ENCODE measurements at regions not wholly inside any gene's neighbourhood (a gene's known extent, or its start where the extent isn't known, plus 50 kb on each side); places are given as distances from the start of the nearest gene placed in this dataset.
"Not testable (repeated sequence)": the region's sequence is repeated elsewhere in the genome, so short reads cannot be mapped to it uniquely, and the experiment has no call there.

DNA sequence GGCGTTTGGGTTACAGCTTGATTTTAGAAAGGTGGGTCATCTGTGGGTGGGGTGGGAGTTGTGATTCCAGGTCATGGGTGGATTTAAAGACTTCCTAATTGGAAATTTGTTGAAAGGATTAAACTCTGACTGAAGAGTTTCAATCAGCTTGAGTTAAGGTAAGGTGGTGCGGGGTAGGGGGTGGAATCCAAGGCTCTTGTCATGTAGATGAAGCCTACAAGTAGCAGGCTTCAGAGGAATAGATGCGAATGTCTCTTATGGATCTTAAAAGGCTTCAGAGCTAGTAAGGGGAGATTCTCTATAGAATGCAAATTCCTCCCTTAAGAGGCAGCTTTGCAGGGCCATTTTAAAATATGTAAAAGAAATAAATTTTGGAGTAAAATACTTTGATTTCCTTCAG lies 645.3 kb downstream of the FRK start:
- DNase-seq (ENCODE audit: low read depth): no peak

DNA sequence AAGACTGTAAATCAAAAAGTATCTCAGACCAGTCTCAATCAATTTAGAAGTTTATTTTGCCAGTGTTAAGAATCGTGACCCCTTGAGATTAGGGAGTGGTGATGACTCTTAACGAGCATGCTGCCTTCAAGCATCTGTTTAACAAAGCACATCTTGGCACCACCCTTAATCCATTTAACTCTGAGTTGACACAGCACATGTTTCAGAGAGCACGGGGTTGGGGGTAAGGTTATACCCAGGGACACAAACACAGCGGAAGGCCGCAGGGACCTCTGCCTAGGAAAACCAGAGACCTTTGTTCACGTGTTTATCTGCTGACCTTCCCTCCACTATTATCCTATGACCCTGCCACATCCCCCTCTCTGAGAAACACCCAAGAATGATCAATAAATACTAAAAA lies 645.8 kb downstream of the FRK start:
- DNase-seq (ENCODE audit: low read depth): not testable (repeated sequence)

DNA sequence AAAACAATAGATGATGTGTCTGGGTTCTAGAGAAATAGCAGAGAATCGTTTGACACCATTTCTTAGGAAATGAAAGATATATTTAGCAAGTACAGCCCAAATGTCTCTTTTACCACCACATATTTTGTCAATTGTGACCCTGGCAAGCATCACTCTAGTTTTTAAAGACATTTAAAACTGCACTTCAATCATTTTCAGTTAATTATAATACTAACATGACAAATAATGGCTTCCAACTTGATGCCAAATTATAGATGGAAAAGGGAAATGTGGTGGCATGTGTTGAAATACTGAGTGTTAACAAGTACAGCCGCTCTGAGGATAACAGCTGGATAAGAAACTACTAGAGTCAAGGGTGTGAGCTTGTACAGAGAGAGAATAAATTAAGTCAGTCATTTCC lies 648.9 kb downstream of the FRK start:
- DNase-seq (ENCODE audit: low read depth): no peak

DNA sequence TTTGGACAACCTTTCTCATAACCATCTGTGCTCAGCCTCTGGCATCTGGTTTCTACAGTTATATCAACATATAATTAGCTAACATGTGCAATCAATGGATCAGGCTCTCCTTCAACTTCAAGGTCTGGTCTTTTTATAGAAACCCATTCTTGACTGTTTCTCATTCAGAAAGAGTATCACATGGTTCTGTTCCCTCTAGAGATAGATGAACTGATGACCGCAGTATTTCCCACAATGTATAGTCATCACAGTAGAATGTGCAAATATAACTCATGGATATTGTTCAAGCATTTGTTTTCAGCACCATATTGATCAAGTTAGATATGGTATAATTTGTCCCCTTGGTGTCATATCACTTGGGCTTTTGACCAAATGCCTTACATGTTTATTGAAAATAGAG lies 656.2 kb downstream of the FRK start:
- DNase-seq (ENCODE audit: low read depth): no peak

DNA sequence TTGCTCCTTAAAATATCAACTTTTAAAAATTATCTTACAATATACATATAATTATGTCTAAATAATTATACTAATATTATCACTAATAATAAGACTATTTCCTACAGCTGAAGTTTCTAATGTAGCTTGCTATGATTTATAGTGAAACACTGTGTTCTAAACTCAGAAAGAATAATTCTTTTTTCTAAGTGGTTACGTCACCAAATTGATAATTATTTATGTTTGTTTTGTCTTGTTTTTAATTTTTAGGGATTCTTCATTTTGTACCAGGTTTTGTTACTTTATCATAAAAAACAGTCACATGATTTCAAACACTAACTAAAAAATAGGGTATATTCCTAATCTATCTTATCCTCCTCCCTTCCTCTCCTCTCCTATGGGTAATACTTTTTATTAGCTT lies 662.1 kb downstream of the FRK start:
- DNase-seq (ENCODE audit: low read depth): no peak

DNA sequence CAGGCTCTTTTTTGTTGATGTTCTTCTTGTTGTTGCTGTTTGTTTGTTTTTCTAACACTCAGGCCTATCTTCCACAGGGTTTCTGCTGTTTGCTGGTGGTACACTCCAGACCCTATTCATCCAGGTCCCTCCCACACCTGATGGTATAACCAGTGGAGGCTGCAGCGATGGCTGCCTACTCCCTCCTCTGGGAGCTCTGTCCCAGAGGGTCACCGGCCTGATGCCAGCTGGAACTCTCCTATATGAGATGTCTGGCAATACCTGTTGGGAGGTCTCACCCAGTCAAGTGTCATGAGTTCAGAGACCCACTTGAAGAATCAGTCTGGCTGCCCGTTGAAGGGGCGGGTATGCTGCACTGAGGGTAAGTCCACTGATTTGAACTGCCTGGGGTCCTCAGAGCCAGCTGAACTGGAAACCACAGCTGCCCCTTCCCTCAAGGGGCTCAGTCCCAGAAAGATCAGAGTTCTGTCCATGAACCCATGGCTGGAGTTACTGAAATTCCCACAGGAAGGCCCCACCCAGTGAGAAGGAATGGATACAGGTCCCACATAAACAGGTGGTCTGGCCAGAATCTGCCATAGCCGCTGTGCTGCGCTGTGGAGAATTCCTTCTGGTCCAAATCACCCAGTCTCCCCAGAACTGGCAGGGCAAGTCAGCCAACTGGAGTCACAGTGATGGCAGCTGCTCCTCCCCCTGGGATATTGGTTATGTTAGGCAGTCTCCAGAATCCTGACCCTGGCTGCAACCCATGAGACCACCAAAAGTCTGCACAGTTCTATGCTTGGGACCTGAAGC lies 664.4 kb downstream of the FRK start:
- no peak for DNase-seq (ENCODE audit: low read depth)

DNA sequence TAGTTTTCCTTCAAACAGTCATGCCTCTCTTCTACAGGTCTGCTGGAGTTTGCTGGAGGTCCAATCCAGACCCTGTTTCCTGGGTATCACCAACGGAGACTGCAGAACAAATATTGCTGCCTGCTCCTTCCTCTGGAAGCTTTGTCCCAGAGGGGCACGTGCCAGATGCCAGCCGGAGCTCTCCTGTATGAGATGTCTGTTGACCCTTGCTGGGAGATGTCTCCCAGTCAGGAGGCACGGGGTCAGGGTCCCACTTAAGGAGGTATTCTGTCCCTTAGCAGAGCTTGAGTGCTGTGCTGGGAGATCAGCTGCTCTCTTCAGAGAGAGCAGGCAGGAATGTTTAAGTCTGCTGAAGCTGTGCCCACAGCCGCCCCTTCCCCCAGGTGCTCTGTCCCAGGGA lies 666.9 kb downstream of the FRK start:
- no peak for DNase-seq (ENCODE audit: low read depth)

DNA sequence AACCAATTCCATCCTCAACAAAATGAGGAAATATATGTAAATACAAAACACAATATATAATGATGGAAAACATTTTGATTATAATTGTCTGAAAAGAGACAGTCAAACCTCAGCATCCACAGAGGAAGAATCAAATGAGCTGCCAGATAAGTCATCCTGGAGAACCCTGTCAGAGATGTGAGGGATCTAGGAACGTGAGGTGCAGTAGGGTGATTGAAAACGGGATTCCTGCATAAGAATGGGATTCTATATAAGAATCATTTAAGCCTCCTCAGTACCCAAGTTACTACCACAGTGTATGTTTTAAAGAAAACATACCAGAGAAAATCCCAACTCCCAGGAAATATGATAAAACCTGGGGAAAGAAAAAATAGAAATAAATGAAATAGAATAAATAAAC lies 690.5 kb downstream of the FRK start:
- no peak for DNase-seq (ENCODE audit: low read depth)

DNA sequence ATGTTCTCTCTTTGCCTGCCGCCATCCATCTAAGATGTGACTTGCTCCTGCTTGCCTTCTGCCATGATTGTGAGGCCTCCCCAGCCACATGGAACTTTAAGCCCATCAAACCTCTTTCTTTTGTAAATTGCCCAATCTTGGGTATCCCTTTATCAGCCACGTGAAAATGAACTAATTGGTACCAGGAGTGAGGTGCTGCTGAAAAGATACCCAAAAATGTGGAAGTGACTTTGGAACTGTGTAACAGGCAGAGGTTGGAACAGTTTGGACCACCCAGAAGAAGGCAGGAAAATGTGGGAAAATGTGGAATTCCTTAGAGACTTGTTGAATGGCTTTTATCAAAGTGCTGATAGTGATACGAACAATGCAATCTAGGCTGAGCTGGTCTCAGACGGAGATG lies 694.9 kb downstream of the FRK start:
- DNase-seq (ENCODE audit: low read depth): no peak

DNA sequence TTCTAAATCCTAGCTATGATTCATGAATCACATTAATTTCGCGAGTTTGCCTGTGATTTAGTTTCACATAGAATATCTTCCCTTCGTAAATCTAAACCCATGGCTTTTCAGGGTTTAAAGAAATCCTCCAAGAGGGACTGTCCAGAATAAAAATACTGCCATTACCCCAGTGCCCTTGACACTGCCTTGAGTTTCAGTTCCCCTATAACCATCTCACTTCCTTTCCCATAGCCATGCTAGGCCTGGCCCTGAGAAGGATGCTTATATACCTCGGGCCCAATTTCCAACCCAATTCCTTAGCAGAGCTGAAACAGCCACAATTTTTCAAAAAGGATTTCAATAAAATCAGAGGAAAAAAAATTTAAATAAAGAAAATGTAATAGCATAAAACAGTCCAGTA lies 697.3 kb downstream of the FRK start:
- no peak for DNase-seq (ENCODE audit: low read depth)

DNA sequence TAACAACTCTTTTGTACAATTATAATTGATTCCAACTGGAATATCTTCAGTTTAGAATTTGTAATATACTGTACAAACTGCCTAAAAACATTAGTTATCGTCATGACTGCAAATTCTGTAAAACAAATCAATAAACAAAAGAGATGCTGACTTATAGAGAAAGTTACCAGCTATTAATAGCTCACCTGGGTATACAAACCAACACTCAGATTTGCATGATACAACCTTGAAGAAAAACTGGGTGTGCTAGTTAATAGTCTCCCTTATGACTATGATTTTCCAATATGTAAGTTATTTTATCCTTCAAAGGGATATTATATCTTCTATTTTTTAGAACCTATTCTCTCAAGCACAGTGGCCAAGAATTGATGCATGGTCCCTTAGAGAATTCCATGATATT lies 698.5 kb downstream of the FRK start:
- DNase-seq (ENCODE audit: low read depth): no peak

DNA sequence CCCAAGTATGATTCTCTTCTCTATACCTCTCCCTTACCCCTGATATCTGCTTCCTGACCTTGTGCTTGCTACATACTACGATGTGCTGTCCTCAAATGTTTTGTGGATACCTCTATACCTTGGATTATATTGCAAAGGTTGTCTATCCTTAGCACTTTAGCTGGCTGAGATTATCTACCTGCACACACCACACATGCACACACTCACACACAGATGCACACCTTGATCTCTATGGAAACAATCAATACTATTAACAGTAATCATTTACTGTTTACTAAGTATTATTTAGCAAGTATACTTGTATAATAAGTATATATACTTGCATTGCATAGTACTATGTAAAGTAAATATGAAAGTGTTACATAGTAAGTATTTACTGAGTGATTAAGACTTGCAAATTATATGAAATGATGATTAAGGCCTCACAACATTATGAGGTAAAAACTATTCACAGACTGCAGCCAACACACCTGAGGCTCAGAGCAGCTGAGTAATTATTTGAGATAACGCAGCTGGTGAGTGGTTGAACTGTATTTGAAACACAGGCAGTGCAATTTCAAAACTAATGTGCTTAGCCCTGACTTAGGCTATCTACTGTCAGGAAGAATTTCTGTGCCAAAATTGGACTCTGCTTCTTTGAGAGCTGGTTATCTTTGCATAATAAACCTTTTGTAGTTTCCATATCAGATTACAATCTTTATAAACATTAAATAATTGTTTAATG lies 699.9 kb downstream of the FRK start:
- no peak for DNase-seq (ENCODE audit: low read depth)

DNA sequence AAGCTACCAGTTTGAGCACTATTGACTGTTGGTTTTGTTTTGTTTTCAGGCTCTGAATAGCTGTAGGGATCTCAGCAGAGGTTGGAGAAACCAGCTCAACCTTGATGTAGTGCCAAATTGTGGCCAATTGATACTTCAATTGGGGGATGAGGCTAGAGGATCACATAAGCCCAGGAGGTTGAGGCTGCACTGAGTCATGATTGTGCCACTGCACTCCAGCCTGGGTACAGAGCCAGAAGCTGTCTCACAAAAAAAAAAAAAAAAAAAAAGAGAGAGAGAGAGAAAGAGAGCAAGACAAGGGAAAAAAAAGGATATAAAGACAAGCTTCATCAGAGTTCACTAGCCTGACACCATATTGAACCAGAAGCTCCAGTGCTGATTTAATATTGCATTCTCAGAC lies 702.1 kb downstream of the FRK start:
- DNase-seq (ENCODE audit: low read depth): no peak

DNA sequence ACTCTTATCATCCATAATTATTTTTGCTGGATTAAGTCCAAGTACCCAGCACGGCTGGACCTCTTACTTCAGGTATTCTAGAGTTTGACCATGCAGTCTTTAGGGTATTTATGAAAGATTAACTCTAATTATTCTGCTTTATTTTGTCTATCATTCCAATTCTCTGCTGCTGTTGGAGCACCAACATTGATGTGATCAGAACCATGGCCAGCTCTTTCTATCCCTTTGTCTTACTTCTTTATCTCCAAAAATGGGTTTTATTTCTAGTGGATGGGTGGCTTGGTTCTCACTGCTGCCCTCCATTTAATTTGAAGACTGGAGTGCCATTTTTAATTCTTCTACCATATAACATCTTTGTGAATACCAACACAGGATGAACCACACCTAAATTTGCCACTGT lies 704.3 kb downstream of the FRK start:
- DNase-seq (ENCODE audit: low read depth): no peak

DNA sequence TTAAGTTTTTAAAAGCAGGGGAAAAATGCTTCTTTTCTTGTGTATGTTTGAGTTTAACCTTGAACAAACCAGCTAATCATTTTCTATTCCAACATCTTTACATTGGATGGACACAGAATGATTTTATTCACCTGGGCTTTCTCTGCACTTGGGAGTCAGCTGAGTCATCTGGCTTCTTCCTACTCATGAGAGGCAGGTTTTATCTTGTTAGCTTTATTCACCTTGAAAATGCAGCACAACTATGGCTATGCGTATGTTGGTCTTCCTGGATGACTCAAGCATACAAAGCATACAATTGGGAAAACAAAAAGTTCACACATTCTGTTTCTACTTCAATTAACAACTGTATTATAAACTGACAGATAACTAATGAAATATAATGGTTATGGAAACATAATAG lies 737.7 kb downstream of the FRK start:
- no peak for DNase-seq (ENCODE audit: low read depth)

DNA sequence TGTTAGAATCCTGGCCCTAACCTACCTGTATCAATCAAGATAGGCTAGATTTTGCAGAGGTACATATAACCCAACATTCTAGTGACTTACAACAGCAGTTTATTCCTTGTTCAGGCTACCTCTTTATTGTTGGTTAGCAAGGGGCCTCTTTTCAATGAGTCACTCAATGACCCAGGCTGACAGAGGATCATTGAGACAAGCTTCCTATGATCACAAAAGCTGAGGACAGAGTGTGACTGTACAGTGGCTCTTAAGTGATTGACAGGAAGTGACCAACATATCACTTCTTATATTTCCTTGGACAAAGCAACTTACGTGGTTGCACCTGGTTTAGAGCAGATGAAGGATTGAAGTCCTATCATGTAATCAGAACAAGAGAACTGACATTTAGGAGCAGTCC lies 740.9 kb downstream of the FRK start:
- DNase-seq (ENCODE audit: low read depth): no peak

DNA sequence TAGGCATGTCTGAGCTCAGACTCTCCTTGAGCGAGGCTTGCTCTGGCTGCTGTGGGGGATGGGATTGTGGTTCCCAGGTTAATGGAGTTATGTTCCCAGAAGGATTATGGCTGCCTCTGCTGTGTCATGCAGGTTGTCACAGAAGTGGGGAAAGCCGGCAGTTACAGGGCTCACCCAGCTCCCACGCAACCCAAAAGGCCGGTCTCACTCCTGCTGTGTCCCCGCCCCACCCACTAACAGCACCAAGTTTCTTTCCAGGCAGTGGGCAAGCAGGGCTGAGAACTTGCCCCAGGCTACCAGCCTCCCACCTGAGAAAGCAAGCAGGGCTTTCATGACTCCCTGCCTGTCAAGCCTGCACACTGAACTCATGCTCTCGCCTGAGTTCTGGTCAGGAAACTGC lies 750.5 kb downstream of the FRK start:
- DNase-seq (ENCODE audit: low read depth): no peak

DNA sequence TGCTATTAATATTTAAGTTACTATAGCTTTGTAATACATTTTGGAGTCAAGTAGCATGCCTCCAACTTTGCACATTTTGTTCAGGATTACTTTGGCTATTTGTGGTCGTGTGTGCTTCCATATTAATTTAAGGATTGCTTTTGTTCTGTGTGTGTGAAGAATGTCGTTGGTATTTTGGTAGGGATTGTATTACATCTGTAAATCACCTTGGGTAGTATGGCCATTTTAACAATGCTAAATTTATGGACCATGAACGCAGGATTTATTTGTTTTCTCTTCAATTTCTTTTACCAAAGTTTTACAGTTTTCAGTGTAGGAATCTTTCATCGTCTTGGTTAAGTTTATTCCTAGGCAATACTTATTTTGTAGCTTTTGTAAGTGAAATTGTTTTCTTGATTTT lies 758.0 kb downstream of the FRK start:
- no peak for DNase-seq (ENCODE audit: low read depth)

DNA sequence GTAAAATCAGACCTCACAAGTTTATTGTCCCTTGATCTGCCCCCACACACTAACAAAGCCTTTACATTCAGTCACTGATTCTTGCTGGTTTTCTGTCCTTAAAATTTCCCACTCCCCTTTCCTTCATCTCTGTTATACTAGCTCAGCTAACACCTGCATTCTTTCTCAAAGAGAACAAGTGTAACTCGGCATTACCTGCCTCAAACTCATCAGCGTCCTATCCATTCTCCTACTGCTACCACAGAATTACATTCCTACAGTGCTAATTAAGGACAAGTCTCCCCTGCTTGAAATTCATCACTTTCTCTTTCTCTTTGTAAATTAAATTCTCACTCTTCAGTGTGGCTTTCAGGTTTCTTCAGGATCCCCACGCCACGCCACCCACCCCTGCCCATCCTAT lies 773.2 kb downstream of the FRK start:
- DNase-seq (ENCODE audit: low read depth): no peak

DNA sequence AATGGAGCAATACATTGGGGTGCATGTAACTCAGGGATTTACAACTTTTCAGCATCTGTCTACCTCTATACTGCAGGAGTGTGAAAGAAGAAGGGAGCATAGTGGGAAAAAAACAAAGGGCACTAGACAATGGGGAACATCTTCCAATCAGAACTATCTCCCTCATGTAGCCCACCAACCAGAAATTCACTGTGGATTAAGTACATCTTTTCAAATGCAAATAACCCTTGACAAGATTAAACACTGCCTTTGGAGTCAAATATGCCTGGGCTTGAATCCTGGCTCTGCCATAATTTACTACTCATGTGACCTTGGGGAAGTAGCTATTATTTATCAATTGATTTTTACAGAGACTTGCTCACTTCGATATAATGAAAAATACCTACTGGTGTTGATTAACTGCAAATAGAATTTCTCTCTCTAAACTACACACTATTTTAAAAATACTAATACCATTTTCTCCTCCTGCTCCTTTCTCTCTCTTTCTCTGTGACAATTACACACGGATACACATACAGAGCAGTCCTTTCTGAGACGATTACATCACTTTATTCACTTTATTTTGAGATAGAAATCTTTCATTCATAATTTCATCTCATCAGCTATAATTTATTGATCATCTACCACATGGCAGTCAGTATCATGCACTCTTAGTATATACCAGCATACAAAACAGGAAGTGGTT lies 783.7 kb downstream of the FRK start:
- DNase-seq (ENCODE audit: low read depth): no peak

DNA sequence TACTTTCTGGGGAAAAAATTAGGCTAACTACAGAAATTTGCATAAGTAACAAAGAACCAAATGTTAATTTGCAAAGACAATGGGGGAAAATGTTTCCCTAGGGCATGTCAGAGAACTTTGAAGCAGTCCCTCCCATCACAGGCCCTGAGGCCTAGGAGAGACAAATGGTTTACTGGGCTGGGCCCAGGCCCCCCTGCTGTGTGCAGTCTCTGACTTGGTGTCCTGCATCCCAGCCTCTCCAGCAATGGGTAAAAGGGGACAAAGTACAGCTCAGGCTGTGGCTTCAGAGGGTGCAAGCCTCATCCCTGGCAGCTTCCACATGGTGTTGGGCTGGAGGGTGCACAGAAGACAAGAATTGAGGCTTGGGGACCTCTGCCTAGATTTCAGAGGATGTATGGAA lies 788.4 kb downstream of the FRK start:
- no peak for DNase-seq (ENCODE audit: low read depth)

DNA sequence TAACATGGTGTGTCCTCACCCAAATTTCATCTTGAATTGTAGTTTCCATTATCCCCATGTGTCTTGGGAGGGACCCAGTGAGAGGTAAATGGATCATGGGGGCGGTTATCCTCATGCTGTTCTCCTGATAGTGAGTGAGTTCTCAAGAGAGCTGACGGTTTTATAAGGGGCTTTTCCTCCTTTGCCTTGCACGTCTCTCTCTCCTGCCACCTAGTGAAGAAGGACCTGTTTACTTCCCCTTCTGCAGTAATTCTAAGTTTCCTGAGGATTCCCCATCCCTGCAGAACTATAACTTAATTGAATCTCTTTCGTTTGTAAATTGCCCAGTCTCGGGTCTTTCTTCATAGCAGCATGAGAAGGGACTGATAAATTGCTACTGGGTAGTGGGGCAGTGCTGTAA lies 789.3 kb downstream of the FRK start:
- no peak for DNase-seq (ENCODE audit: low read depth)

DNA sequence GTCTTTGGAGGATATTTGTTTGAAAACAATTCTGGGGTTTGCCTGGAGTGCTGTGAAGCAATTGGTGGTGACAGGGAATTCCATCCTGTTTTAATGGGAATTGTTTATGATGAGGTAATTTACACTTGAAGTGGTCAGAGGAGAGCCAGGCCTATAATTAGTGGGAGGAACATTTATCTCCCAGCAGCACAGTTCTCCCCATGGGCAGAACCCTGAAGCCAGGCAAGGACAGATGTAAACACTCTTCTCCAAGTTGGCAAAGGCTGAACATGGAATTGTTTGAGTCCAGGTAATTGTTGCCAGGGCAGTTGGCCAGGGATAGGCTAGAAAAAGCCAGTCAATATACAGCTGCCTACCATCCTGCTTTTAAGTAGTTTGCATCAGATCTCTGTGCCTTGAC lies 789.7 kb downstream of the FRK start:
- no peak for DNase-seq (ENCODE audit: low read depth)
